Coronary artery (tissue), 2 donors: ENCODE measurements at regions not wholly inside any gene's neighbourhood (a gene's known extent, or its start where the extent isn't known, plus 50 kb on each side); places are given as distances from the start of the nearest gene placed in this dataset.

ENCODE experiments used
- DNase-seq: peaks from one replicate; pipeline ENCODE4 v3.0.0-alpha.2; 2017; ENCODE audit warnings: low spot score
- H3K27ac ChIP-seq, 2 donors: fragments of 200-600 bp; sonication (generic); one replicate each; pipeline ENCODE4 v1.5.1; 2016 to 2019
- H3K4me3 ChIP-seq: fragments of 200-600 bp; sonication (generic); 2 replicates; pipeline ENCODE4 v1.5.1; 2016; ENCODE audit warnings: mild to moderate bottlenecking, moderate library complexity
- CTCF ChIP-seq: fragments of 200-600 bp; sonication (generic); IDR thresholded peaks from one replicate; pipeline ENCODE4 v1.5.1; 2019; ENCODE audit warnings: antibody characterized with exemption

GRCh38 chr14:42159138-42159537 lies 552.5 kb downstream of the LRFN5 start:
- Histone ChIP-seq H3K4me3 (no peak overlapping the region), H3K27ac (no peak overlapping the region)
- TF ChIP-seq CTCF: no peak
- DNase-seq: no peak

- Histone ChIP-seq H3K4me3 (no peak overlapping the region), H3K27ac (no peak overlapping the region)
- TF ChIP-seq CTCF: no peak
- DNase-seq: no peak
These were observed 543.1 kb downstream of the LRFN5 start for GRCh38 chr14:42149609-42150261.

GRCh38 chr14:42145766-42146165 lies 539.1 kb downstream of the LRFN5 start:
- no peak overlapping the region for H3K27ac ChIP-seq
- DNase-seq: no peak
- no peak for TF ChIP-seq CTCF
- no peak overlapping the region for H3K4me3 ChIP-seq

GRCh38 chr14:42143114-42143513 lies 536.4 kb downstream of the LRFN5 start:
- Histone ChIP-seq H3K4me3 (no peak overlapping the region), H3K27ac (no peak overlapping the region)
- TF ChIP-seq CTCF: no peak
- DNase-seq: no peak

- H3K4me3 ChIP-seq: no peak overlapping the region
- no peak for TF ChIP-seq CTCF
- no peak for DNase-seq
These were observed 534.7 kb downstream of the LRFN5 start for GRCh38 chr14:42141328-42141727.

GRCh38 chr14:42140831-42141279 lies 534.2 kb downstream of the LRFN5 start:
- DNase-seq: no peak
- Histone ChIP-seq H3K4me3 (no peak overlapping the region), H3K27ac (no peak overlapping the region)
- TF ChIP-seq CTCF: no peak

More at GRCh38 chr14:42141328-42141727, 534.7 kb downstream of the LRFN5 start:
- no peak overlapping the region for H3K27ac ChIP-seq

- no peak for TF ChIP-seq CTCF
- no peak overlapping the region for H3K27ac ChIP-seq
- DNase-seq: no peak
- H3K4me3 ChIP-seq: no peak overlapping the region
These were observed 533.3 kb downstream of the LRFN5 start for GRCh38 chr14:42140001-42140400.
